Smooth muscle cell (in vitro differentiated cells): ENCODE measurements at regions not wholly inside any gene's neighbourhood (a gene's known extent, or its start where the extent isn't known, plus 50 kb on each side); places are given as distances from the start of the nearest gene placed in this dataset.

ENCODE experiments used
- DNase-seq: peaks from one replicate; lab custom pipeline; 2025; ENCODE audit not compliant: unreplicated experiment; lab: John Stamatoyannopoulos, UW
- H2AFZ ChIP-seq: fragments of 200-600 bp; sonication (generic); 2 replicates; pipeline ENCODE4 v1.6.0; 2016; ENCODE audit warnings: antibody characterized with exemption, low read depth, mild to moderate bottlenecking
- H3F3A ChIP-seq: fragments of 200-600 bp; sonication (generic); 2 replicates; pipeline ENCODE4 v1.6.0; 2017; ENCODE audit warnings: antibody characterized with exemption, low read depth
- H3K27ac ChIP-seq: fragments of 200-600 bp; sonication (generic); 2 replicates; pipeline ENCODE4 v1.5.1; 2016; ENCODE audit warnings: low read depth, mild to moderate bottlenecking
- H3K27me3 ChIP-seq: fragments of 200-600 bp; sonication (generic); 2 replicates; pipeline ENCODE4 v1.6.1; 2016; ENCODE audit warnings: low read depth, mild to moderate bottlenecking
- H3K36me3 ChIP-seq: fragments of 200-600 bp; sonication (generic); 2 replicates; pipeline ENCODE4 v1.5.1; 2016; ENCODE audit warnings: low read depth
- H3K4me1 ChIP-seq: fragments of 200-600 bp; sonication (generic); 2 replicates; pipeline ENCODE4 v1.5.1; 2016; ENCODE audit warnings: low read depth
- H3K4me2 ChIP-seq: fragments of 200-600 bp; sonication (generic); 2 replicates; pipeline ENCODE4 v1.6.0; 2016; ENCODE audit warnings: mild to moderate bottlenecking
- H3K4me3 ChIP-seq: fragments of 200-600 bp; sonication (generic); 2 replicates; pipeline ENCODE4 v1.5.1; 2016; ENCODE audit warnings: mild to moderate bottlenecking
- H3K79me2 ChIP-seq: fragments of 200-600 bp; sonication (generic); 2 replicates; pipeline ENCODE4 v1.6.0; 2016; ENCODE audit warnings: low read depth, mild to moderate bottlenecking
- H3K9ac ChIP-seq: fragments of 200-600 bp; sonication (generic); 2 replicates; pipeline ENCODE4 v1.6.0; 2016; ENCODE audit warnings: low read depth
- H3K9me3 ChIP-seq: fragments of 200-600 bp; sonication (generic); replicated peaks from 2 replicates; pipeline ENCODE4 v1.5.1; 2016; ENCODE audit warnings: low read depth
- H4K20me1 ChIP-seq: fragments of 200-600 bp; sonication (generic); 2 replicates; pipeline ENCODE4 v1.6.0; 2016; ENCODE audit warnings: low read depth
- WGBS: methylation state at CpG from one replicate; pipeline ENCODE4 v1.1.7; 2016; ENCODE audit warnings: low lambda C conversion rate; 5-methylcytosine and 5-hydroxymethylcytosine counted together
- TF ChIP-seq, protein P1 (sequence below): fragments of 200-600 bp; sonication (generic); IDR thresholded peaks from 2 replicates; pipeline ENCODE4 v1.5.1; 2017; ENCODE audit warnings: borderline replicate concordance, mild to moderate bottlenecking, antibody characterized with exemption; ENCODE audit not compliant: insufficient read depth, poor library complexity, severe bottlenecking

DNA sequence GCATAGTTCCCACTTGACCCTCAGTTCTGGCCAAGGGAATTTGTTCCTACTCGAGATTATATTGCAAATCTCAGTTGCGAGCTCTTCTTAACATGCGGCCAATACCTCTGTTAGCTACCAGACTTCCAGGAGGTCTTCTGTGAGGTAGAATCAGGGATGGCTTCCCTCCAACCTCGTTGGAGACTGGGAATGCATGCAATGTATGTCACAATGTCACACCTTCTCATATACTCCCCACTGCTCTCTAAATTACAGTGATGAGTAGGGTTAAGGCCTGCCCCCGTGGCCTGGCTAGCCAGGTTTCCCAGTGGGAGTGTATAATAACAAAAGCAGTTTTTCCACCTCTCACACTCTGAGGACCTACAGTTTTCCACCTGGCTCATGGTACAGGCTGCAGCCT, 1962.5 kb downstream of the ARAP2 start:
- H3K79me2 ChIP-seq = no peaks in the 10 kb centered on the region
- H3K27ac ChIP-seq = no peak overlapping the region
- 84% methylated on average over 5 of the region's 5 CpGs for WGBS
- H3K36me3 ChIP-seq = no peaks in the 10 kb centered on the region
- H2AFZ ChIP-seq = no peak overlapping the region
- H3K27me3 ChIP-seq = no peaks in the 10 kb centered on the region
- TF ChIP-seq, protein P1, sequence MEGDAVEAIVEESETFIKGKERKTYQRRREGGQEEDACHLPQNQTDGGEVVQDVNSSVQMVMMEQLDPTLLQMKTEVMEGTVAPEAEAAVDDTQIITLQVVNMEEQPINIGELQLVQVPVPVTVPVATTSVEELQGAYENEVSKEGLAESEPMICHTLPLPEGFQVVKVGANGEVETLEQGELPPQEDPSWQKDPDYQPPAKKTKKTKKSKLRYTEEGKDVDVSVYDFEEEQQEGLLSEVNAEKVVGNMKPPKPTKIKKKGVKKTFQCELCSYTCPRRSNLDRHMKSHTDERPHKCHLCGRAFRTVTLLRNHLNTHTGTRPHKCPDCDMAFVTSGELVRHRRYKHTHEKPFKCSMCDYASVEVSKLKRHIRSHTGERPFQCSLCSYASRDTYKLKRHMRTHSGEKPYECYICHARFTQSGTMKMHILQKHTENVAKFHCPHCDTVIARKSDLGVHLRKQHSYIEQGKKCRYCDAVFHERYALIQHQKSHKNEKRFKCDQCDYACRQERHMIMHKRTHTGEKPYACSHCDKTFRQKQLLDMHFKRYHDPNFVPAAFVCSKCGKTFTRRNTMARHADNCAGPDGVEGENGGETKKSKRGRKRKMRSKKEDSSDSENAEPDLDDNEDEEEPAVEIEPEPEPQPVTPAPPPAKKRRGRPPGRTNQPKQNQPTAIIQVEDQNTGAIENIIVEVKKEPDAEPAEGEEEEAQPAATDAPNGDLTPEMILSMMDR = no peak
- no peaks in the 10 kb centered on the region for H4K20me1 ChIP-seq
- no peak overlapping the region for H3K9ac ChIP-seq
- no peaks in the 10 kb centered on the region for H3K9me3 ChIP-seq
- no peaks in the 10 kb centered on the region for H3F3A ChIP-seq
- H3K4me2 ChIP-seq = no peak overlapping the region
- H3K4me1 ChIP-seq = no peaks in the 10 kb centered on the region
- DNase-seq = no peak
- no peak overlapping the region for H3K4me3 ChIP-seq

DNA sequence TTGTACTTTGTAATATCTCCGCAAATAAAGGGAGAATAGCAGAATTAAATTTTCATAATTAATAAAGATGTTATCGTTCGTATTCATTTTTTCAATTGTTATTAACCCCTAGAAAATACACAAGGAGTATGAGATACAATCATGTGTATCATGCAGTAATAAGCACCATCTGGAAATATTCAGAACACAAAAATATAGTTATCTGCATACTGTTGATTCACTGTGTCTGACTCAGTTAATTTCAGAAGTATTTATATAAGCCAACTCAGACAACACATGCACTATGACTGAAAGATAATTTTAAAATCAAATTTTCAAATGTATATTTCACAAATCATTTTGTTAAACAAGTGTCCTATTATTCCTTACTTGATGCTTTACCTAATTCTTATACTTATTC, 1954.8 kb downstream of the ARAP2 start:
- Histone ChIP-seq H3K4me3 (no peak overlapping the region), H3K9ac (no peak overlapping the region), H3K27me3 (no peaks in the 10 kb centered on the region), H3K27ac (no peak overlapping the region), H3K36me3 (no peaks in the 10 kb centered on the region), H3K9me3 (no peaks in the 10 kb centered on the region), H3F3A (no peaks in the 10 kb centered on the region), H2AFZ (no peak overlapping the region), H4K20me1 (no peaks in the 10 kb centered on the region), H3K4me1 (no peaks in the 10 kb centered on the region), H3K4me2 (no peak overlapping the region), H3K79me2 (no peaks in the 10 kb centered on the region)
- 96% methylated on average over 3 of the region's 3 CpGs for WGBS
- no peak for DNase-seq
- TF ChIP-seq, protein P1 = no peak

DNA sequence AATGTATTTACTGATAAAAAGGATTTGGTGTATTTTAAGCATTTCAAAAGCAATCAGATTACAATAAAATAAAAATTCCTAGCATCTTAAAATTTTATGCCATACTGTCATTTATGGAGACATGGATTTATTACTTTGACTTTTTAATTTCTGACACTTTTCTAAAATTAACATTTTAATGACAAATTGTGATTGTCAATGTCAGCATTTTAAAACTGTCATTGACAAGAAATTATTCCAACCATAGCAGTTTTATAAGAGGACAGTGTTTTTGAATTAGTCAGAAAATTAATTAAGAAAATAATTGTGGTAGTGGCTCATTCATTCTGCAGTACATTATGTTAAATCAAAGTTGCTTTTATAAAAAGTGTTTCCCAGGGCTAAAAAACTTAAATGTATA, 1954.4 kb downstream of the ARAP2 start:
- Histone ChIP-seq H4K20me1 (no peaks in the 10 kb centered on the region), H3K4me2 (no peak overlapping the region), H3K27me3 (no peaks in the 10 kb centered on the region), H3K36me3 (no peaks in the 10 kb centered on the region), H2AFZ (no peak overlapping the region), H3K4me3 (no peak overlapping the region), H3K9ac (no peak overlapping the region), H3K9me3 (no peaks in the 10 kb centered on the region), H3K79me2 (no peaks in the 10 kb centered on the region), H3K4me1 (no peaks in the 10 kb centered on the region), H3K27ac (no peak overlapping the region), H3F3A (no peaks in the 10 kb centered on the region)
- TF ChIP-seq, protein P1 = no peak
- no peak for DNase-seq

DNA sequence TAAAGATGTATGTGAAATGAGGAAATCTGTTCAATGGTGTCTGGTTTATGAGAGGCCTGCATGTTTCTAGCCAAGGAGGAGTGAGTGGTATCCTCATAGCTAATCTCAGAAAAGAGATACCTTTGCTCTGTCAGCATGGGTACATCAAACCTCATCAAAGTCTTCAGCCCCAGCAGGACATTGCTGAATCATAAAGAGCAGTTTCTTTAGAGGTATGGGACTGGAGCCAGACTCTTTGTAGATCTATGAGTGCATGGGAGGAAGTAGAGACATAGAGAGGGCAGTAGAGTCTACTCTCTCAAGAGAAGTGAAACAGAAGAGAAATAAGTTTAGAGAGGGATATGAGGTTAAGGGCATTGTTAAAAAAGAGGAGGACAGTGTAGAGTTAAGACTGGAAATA, 1950.9 kb downstream of the ARAP2 start:
- Histone ChIP-seq H3K4me3 (no peak overlapping the region), H3K9ac (no peak overlapping the region), H3K4me1 (no peaks in the 10 kb centered on the region), H3K36me3 (no peaks in the 10 kb centered on the region), H3K4me2 (no peak overlapping the region), H3K27ac (no peak overlapping the region), H3F3A (no peaks in the 10 kb centered on the region), H3K27me3 (no peaks in the 10 kb centered on the region), H3K79me2 (no peaks in the 10 kb centered on the region), H2AFZ (no peak overlapping the region), H3K9me3 (no peaks in the 10 kb centered on the region), H4K20me1 (no peaks in the 10 kb centered on the region)
- TF ChIP-seq, protein P1 = no peak
- DNase-seq = no peak
